OCI-LY7 (cell line): ENCODE measurements at regions not wholly inside any gene's neighbourhood (a gene's known extent, or its start where the extent isn't known, plus 50 kb on each side); places are given as distances from the start of the nearest gene placed in this dataset.

Source experiments
- EZH2phosphoT487 ChIP-seq: fragments of 200-600 bp; sonication (generic); IDR thresholded peaks from 2 replicates; pipeline ENCODE4 v1.6.1; 2018; ENCODE audit warnings: low read depth, borderline replicate concordance, mild to moderate bottlenecking, mixed run types, antibody characterized with exemption, low read length, moderate library complexity, mixed read lengths
- TF ChIP-seq, protein P1 (sequence below): fragments of 200-600 bp; sonication (generic); conservative IDR thresholded peaks from 2 replicates; pipeline ENCODE4 v1.5.1; 2014; ENCODE audit warnings: mild to moderate bottlenecking, antibody characterized with exemption, low read length, moderate library complexity, mixed read lengths

- TF ChIP-seq, protein P1, sequence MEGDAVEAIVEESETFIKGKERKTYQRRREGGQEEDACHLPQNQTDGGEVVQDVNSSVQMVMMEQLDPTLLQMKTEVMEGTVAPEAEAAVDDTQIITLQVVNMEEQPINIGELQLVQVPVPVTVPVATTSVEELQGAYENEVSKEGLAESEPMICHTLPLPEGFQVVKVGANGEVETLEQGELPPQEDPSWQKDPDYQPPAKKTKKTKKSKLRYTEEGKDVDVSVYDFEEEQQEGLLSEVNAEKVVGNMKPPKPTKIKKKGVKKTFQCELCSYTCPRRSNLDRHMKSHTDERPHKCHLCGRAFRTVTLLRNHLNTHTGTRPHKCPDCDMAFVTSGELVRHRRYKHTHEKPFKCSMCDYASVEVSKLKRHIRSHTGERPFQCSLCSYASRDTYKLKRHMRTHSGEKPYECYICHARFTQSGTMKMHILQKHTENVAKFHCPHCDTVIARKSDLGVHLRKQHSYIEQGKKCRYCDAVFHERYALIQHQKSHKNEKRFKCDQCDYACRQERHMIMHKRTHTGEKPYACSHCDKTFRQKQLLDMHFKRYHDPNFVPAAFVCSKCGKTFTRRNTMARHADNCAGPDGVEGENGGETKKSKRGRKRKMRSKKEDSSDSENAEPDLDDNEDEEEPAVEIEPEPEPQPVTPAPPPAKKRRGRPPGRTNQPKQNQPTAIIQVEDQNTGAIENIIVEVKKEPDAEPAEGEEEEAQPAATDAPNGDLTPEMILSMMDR = no peak
- no peak for TF ChIP-seq EZH2phosphoT487
Measured at GRCh38 chr6:51105357-51105756, 286.7 kb downstream of the TFAP2B start.
